SK-N-MC (cell line): ENCODE measurements at regions not wholly inside any gene's neighbourhood (a gene's known extent, or its start where the extent isn't known, plus 50 kb on each side); places are given as distances from the start of the nearest gene placed in this dataset.

ENCODE experiments used
- DNase-seq: peaks from one replicate; pipeline ENCODE4 v3.0.0-alpha.2; 2011; ENCODE audit warnings: low read depth, low spot score
- H3K27ac ChIP-seq: fragments of 200-600 bp; sonication (generic); 2 replicates; pipeline ENCODE4 v1.5.1; 2016; ENCODE audit warnings: mixed run types
- H3K36me3 ChIP-seq: fragments of 200-600 bp; sonication (generic); 2 replicates; pipeline ENCODE4 v1.6.1; 2017; ENCODE audit warnings: antibody characterized with exemption, low read length, mixed read lengths; ENCODE audit not compliant: insufficient read depth
- H3K4me3 ChIP-seq: fragments of 200-600 bp; sonication (generic); 2 replicates; pipeline ENCODE4 v1.5.1; 2016
- H3K9ac ChIP-seq: fragments of 200-600 bp; sonication (generic); 2 replicates; pipeline ENCODE4 v1.8.0; 2017; ENCODE audit warnings: mixed run types, mixed read lengths; ENCODE audit not compliant: insufficient read length
- H3K9me3 ChIP-seq: fragments of 200-600 bp; sonication (generic); 2 replicates; pipeline ENCODE4 v1.6.1; 2017; ENCODE audit warnings: low read depth, mild to moderate bottlenecking, antibody characterized with exemption, low read length, moderate library complexity, mixed read lengths
- EZH2 ChIP-seq: fragments of 200-600 bp; sonication (generic); IDR thresholded peaks from one replicate; pipeline ENCODE4 v1.6.1; 2017; ENCODE audit warnings: antibody characterized with exemption
- FOXP2 ChIP-seq: optimal IDR thresholded peaks from 2 replicates; pipeline ENCODE3; 2011; ENCODE audit warnings: mild to moderate bottlenecking, moderate library complexity; ENCODE audit not compliant: insufficient read depth; ENCODE audit errors: extremely low read length, control extremely low read depth
- POLR2AphosphoS5 ChIP-seq: IDR thresholded peaks from 2 replicates; pipeline ENCODE4 v1.6.1; 2012; ENCODE audit warnings: mild to moderate bottlenecking, low read depth, low read length, borderline replicate concordance

- TF ChIP-seq FOXP2 (no peak), POLR2AphosphoS5 (no peak), EZH2 (no peak)
- Histone ChIP-seq H3K9me3 (no peaks in the 10 kb centered on the region), H3K9ac (no peak overlapping the region), H3K36me3 (no peaks in the 10 kb centered on the region), H3K4me3 (no peak overlapping the region; the same call in 1 of the 2 replicates), H3K27ac (no peak overlapping the region)
- DNase-seq = no peak
Measured at GRCh38 chr1:87718241-87718950, 389.7 kb downstream of the LMO4 start.

- no peaks in the 10 kb centered on the region for H3K36me3 ChIP-seq
- TF ChIP-seq FOXP2 (no peak), EZH2 (no peak), POLR2AphosphoS5 (no peak)
Measured at GRCh38 chr1:87719658-87720057, 391.0 kb downstream of the LMO4 start.

DNA sequence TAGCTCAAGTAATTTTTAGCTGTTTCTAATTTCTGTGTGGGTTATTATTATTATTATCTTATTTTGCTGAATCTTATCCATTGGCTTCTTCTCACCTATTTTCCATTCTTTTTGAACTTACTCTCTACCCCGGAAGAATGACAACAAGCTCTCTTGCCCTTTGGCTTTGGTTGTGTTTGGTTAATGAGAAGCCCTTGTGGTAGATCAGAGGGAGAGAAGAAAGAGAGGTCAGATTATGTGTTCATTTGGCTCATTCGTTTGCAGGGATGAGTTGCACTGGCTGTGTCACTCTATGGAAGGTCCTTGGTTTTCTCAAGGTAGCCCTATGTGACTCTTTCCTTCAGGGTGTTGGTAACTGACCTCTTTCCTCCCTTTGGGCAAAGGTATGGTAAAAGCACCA is 391.9 kb downstream of the LMO4 start:
- no peak overlapping the region for H3K9ac ChIP-seq
- H3K4me3 ChIP-seq = no peak overlapping the region
- TF ChIP-seq FOXP2 (no peak), POLR2AphosphoS5 (no peak), EZH2 (no peak)
- no peak overlapping the region for H3K27ac ChIP-seq
- no peak for DNase-seq
- no peaks in the 10 kb centered on the region for H3K36me3 ChIP-seq
- H3K9me3 ChIP-seq = no peaks in the 10 kb centered on the region

More at GRCh38 chr1:87719658-87720057, 391.0 kb downstream of the LMO4 start:
- no peak overlapping the region for H3K4me3 ChIP-seq
- H3K27ac ChIP-seq = no peak overlapping the region
- no peaks in the 10 kb centered on the region for H3K9me3 ChIP-seq
- H3K9ac ChIP-seq = no peak overlapping the region
- DNase-seq = no peak

- Histone ChIP-seq H3K9ac (no peak overlapping the region), H3K27ac (no peak overlapping the region), H3K36me3 (no peaks in the 10 kb centered on the region), H3K4me3 (no peak overlapping the region), H3K9me3 (no peaks in the 10 kb centered on the region)
- DNase-seq = no peak
- TF ChIP-seq EZH2 (no peak), POLR2AphosphoS5 (no peak), FOXP2 (no peak)
Measured at GRCh38 chr1:87723193-87723592, 394.5 kb downstream of the LMO4 start.

- Histone ChIP-seq H3K9me3 (no peaks in the 10 kb centered on the region), H3K27ac (no peak overlapping the region)
Measured at GRCh38 chr1:87728169-87728568, 399.5 kb downstream of the LMO4 start.

GRCh38 chr1:87730274-87731216 is 401.9 kb downstream of the LMO4 start:
- Histone ChIP-seq H3K4me3 (no peak overlapping the region), H3K9ac (no peak overlapping the region), H3K9me3 (no peaks in the 10 kb centered on the region), H3K27ac (no peak overlapping the region), H3K36me3 (no peaks in the 10 kb centered on the region)
- TF ChIP-seq POLR2AphosphoS5 (no peak), EZH2 (no peak), FOXP2 (no peak)
- no peak for DNase-seq

More at GRCh38 chr1:87728169-87728568, 399.5 kb downstream of the LMO4 start:
- TF ChIP-seq POLR2AphosphoS5 = no peak
- no peak for TF ChIP-seq EZH2
- no peak for TF ChIP-seq FOXP2
- no peak overlapping the region for H3K9ac ChIP-seq
- no peaks in the 10 kb centered on the region for H3K36me3 ChIP-seq
- no peak overlapping the region for H3K4me3 ChIP-seq
- DNase-seq = no peak

- Histone ChIP-seq H3K27ac (no peak overlapping the region), H3K4me3 (no peak overlapping the region), H3K36me3 (no peaks in the 10 kb centered on the region), H3K9me3 (no peaks in the 10 kb centered on the region), H3K9ac (no peak overlapping the region)
- DNase-seq = no peak
- TF ChIP-seq FOXP2 (no peak), POLR2AphosphoS5 (no peak), EZH2 (no peak)
Measured at GRCh38 chr1:87733386-87733785, 404.7 kb downstream of the LMO4 start.

GRCh38 chr1:87735750-87736149 is 407.1 kb downstream of the LMO4 start:
- TF ChIP-seq FOXP2 (no peak), POLR2AphosphoS5 (no peak), EZH2 (no peak)
- no peak for DNase-seq
- no peak overlapping the region for H3K27ac ChIP-seq
- no peaks in the 10 kb centered on the region for H3K36me3 ChIP-seq
- no peaks in the 10 kb centered on the region for H3K9me3 ChIP-seq
- H3K4me3 ChIP-seq = no peak overlapping the region
- no peak overlapping the region for H3K9ac ChIP-seq

GRCh38 chr1:87739141-87739540 is 410.5 kb downstream of the LMO4 start:
- Histone ChIP-seq H3K4me3 (no peak overlapping the region), H3K9ac (no peak overlapping the region), H3K9me3 (no peaks in the 10 kb centered on the region), H3K27ac (no peak overlapping the region), H3K36me3 (no peaks in the 10 kb centered on the region)
- TF ChIP-seq FOXP2 (no peak), EZH2 (no peak), POLR2AphosphoS5 (no peak)
- DNase-seq = no peak
